ENCODE measurements at regions not wholly inside any gene's neighbourhood (a gene's known extent, or its start where the extent isn't known, plus 50 kb on each side); places are given as distances from the start of the nearest gene placed in this dataset.

- no peaks in the 10 kb centered on the region for H3K27me3 ChIP-seq (ENCODE audit: insufficient read depth, low read length)
- H3K4me3 ChIP-seq (ENCODE audit: low read length) = no peak overlapping the region
- no peaks in the 10 kb centered on the region for H3K9me3 ChIP-seq (ENCODE audit: low read length)
- no peaks in the 10 kb centered on the region for H3K4me1 ChIP-seq (ENCODE audit: insufficient read depth, low read length)
- H2AFZ ChIP-seq (ENCODE audit: low read depth, low read length) = peak overlapping the region; percentile 55
- no peaks in the 10 kb centered on the region for H3K36me3 ChIP-seq (ENCODE audit: insufficient read depth, low read length)
Observed at GRCh38 chr2:176490061-176490861, 221.0 kb downstream of the MTX2 start.

GRCh38 chr2:176491172-176491904 is 222.1 kb downstream of the MTX2 start:
- Histone ChIP-seq H3K27me3 (ENCODE audit: insufficient read depth, low read length) (no peaks in the 10 kb centered on the region), H3K9me3 (ENCODE audit: low read length) (no peaks in the 10 kb centered on the region), H2AFZ (ENCODE audit: low read depth, low read length) (no peak overlapping the region), H3K4me3 (ENCODE audit: low read length) (no peak overlapping the region), H3K36me3 (ENCODE audit: insufficient read depth, low read length) (no peaks in the 10 kb centered on the region), H3K4me1 (ENCODE audit: insufficient read depth, low read length) (peaks cover 7% of the 10 kb centered on the region)

GRCh38 chr2:176492583-176492982 is 223.3 kb downstream of the MTX2 start:
- no peak overlapping the region for H2AFZ ChIP-seq (ENCODE audit: low read depth, low read length)
- H3K36me3 ChIP-seq (ENCODE audit: insufficient read depth, low read length) = no peaks in the 10 kb centered on the region
- no peaks in the 10 kb centered on the region for H3K9me3 ChIP-seq (ENCODE audit: low read length)
- peaks cover 7% of the 10 kb centered on the region for H3K4me1 ChIP-seq (ENCODE audit: insufficient read depth, low read length)
- H3K4me3 ChIP-seq (ENCODE audit: low read length) = no peak overlapping the region
- no peaks in the 10 kb centered on the region for H3K27me3 ChIP-seq (ENCODE audit: insufficient read depth, low read length)

GRCh38 chr2:176493226-176493825 is 224.1 kb downstream of the MTX2 start:
- Histone ChIP-seq H3K9me3 (ENCODE audit: low read length) (no peaks in the 10 kb centered on the region), H3K36me3 (ENCODE audit: insufficient read depth, low read length) (no peaks in the 10 kb centered on the region), H3K4me1 (ENCODE audit: insufficient read depth, low read length) (peaks cover 7% of the 10 kb centered on the region), H3K4me3 (ENCODE audit: low read length) (no peak overlapping the region), H2AFZ (ENCODE audit: low read depth, low read length) (no peak overlapping the region), H3K27me3 (ENCODE audit: insufficient read depth, low read length) (no peaks in the 10 kb centered on the region)

GRCh38 chr2:176493909-176494308 is 224.7 kb downstream of the MTX2 start:
- no peak overlapping the region for H3K4me3 ChIP-seq (ENCODE audit: low read length)
- H2AFZ ChIP-seq (ENCODE audit: low read depth, low read length) = no peak overlapping the region
- no peaks in the 10 kb centered on the region for H3K9me3 ChIP-seq (ENCODE audit: low read length)
- H3K36me3 ChIP-seq (ENCODE audit: insufficient read depth, low read length) = no peaks in the 10 kb centered on the region
- peaks cover 7% of the 10 kb centered on the region for H3K4me1 ChIP-seq (ENCODE audit: insufficient read depth, low read length)
- H3K27me3 ChIP-seq (ENCODE audit: insufficient read depth, low read length) = no peaks in the 10 kb centered on the region

GRCh38 chr2:176494949-176495353 is 225.7 kb downstream of the MTX2 start:
- no peak overlapping the region for H3K4me3 ChIP-seq (ENCODE audit: low read length)
- no peaks in the 10 kb centered on the region for H3K9me3 ChIP-seq (ENCODE audit: low read length)
- peaks cover 7% of the 10 kb centered on the region for H3K4me1 ChIP-seq (ENCODE audit: insufficient read depth, low read length)
- H3K36me3 ChIP-seq (ENCODE audit: insufficient read depth, low read length) = no peaks in the 10 kb centered on the region
- no peak overlapping the region for H2AFZ ChIP-seq (ENCODE audit: low read depth, low read length)
- H3K27me3 ChIP-seq (ENCODE audit: insufficient read depth, low read length) = no peaks in the 10 kb centered on the region

GRCh38 chr2:176495826-176496225 is 226.6 kb downstream of the MTX2 start:
- Histone ChIP-seq H3K9me3 (ENCODE audit: low read length) (no peaks in the 10 kb centered on the region), H2AFZ (ENCODE audit: low read depth, low read length) (no peak overlapping the region), H3K4me3 (ENCODE audit: low read length) (no peak overlapping the region), H3K27me3 (ENCODE audit: insufficient read depth, low read length) (no peaks in the 10 kb centered on the region), H3K4me1 (ENCODE audit: insufficient read depth, low read length) (peaks cover 7% of the 10 kb centered on the region), H3K36me3 (ENCODE audit: insufficient read depth, low read length) (no peaks in the 10 kb centered on the region)

- peaks cover 7% of the 10 kb centered on the region for H3K4me1 ChIP-seq (ENCODE audit: insufficient read depth, low read length)
- no peak overlapping the region for H3K4me3 ChIP-seq (ENCODE audit: low read length)
- H3K9me3 ChIP-seq (ENCODE audit: low read length) = no peaks in the 10 kb centered on the region
- no peaks in the 10 kb centered on the region for H3K27me3 ChIP-seq (ENCODE audit: insufficient read depth, low read length)
- H2AFZ ChIP-seq (ENCODE audit: low read depth, low read length) = no peak overlapping the region
- no peaks in the 10 kb centered on the region for H3K36me3 ChIP-seq (ENCODE audit: insufficient read depth, low read length)
Observed at GRCh38 chr2:176496761-176497160, 227.5 kb downstream of the MTX2 start.

GRCh38 chr2:176500901-176501300 is 231.7 kb downstream of the MTX2 start:
- no peak overlapping the region for H3K4me3 ChIP-seq (ENCODE audit: low read length)
- H3K9me3 ChIP-seq (ENCODE audit: low read length) = no peaks in the 10 kb centered on the region
- H2AFZ ChIP-seq (ENCODE audit: low read depth, low read length) = no peak overlapping the region
- H3K4me1 ChIP-seq (ENCODE audit: insufficient read depth, low read length) = peaks cover 4% of the 10 kb centered on the region
- no peaks in the 10 kb centered on the region for H3K36me3 ChIP-seq (ENCODE audit: insufficient read depth, low read length)
- no peaks in the 10 kb centered on the region for H3K27me3 ChIP-seq (ENCODE audit: insufficient read depth, low read length)

GRCh38 chr2:176501617-176502016 is 232.4 kb downstream of the MTX2 start:
- no peak overlapping the region for H2AFZ ChIP-seq (ENCODE audit: low read depth, low read length)
- no peaks in the 10 kb centered on the region for H3K4me1 ChIP-seq (ENCODE audit: insufficient read depth, low read length)
- H3K27me3 ChIP-seq (ENCODE audit: insufficient read depth, low read length) = no peaks in the 10 kb centered on the region

GRCh38 chr2:176502619-176503018 is 233.4 kb downstream of the MTX2 start:
- H2AFZ ChIP-seq (ENCODE audit: low read depth, low read length) = no peak overlapping the region
- no peaks in the 10 kb centered on the region for H3K9me3 ChIP-seq (ENCODE audit: low read length)
- H3K27me3 ChIP-seq (ENCODE audit: insufficient read depth, low read length) = no peaks in the 10 kb centered on the region
- no peaks in the 10 kb centered on the region for H3K4me1 ChIP-seq (ENCODE audit: insufficient read depth, low read length)
- H3K4me3 ChIP-seq (ENCODE audit: low read length) = no peak overlapping the region
- H3K36me3 ChIP-seq (ENCODE audit: insufficient read depth, low read length) = no peaks in the 10 kb centered on the region

More at GRCh38 chr2:176501617-176502016, 232.4 kb downstream of the MTX2 start:
- no peak overlapping the region for H3K4me3 ChIP-seq (ENCODE audit: low read length)
- no peaks in the 10 kb centered on the region for H3K9me3 ChIP-seq (ENCODE audit: low read length)
- H3K36me3 ChIP-seq (ENCODE audit: insufficient read depth, low read length) = no peaks in the 10 kb centered on the region

- Histone ChIP-seq H3K27me3 (ENCODE audit: insufficient read depth, low read length) (no peaks in the 10 kb centered on the region), H3K9me3 (ENCODE audit: low read length) (no peaks in the 10 kb centered on the region), H3K4me1 (ENCODE audit: insufficient read depth, low read length) (no peaks in the 10 kb centered on the region), H2AFZ (ENCODE audit: low read depth, low read length) (no peak overlapping the region), H3K36me3 (ENCODE audit: insufficient read depth, low read length) (no peaks in the 10 kb centered on the region), H3K4me3 (ENCODE audit: low read length) (no peak overlapping the region)
Observed at GRCh38 chr2:176503776-176504175, 234.5 kb downstream of the MTX2 start.

- H2AFZ ChIP-seq (ENCODE audit: low read depth, low read length) = no peak overlapping the region
- H3K27me3 ChIP-seq (ENCODE audit: insufficient read depth, low read length) = no peaks in the 10 kb centered on the region
- H3K9me3 ChIP-seq (ENCODE audit: low read length) = no peaks in the 10 kb centered on the region
- no peaks in the 10 kb centered on the region for H3K36me3 ChIP-seq (ENCODE audit: insufficient read depth, low read length)
- H3K4me3 ChIP-seq (ENCODE audit: low read length) = no peak overlapping the region
- no peaks in the 10 kb centered on the region for H3K4me1 ChIP-seq (ENCODE audit: insufficient read depth, low read length)
Observed at GRCh38 chr2:176504440-176504839, 235.2 kb downstream of the MTX2 start.
